ENCODE measurements at regions not wholly inside any gene's neighbourhood (a gene's known extent, or its start where the extent isn't known, plus 50 kb on each side); places are given as distances from the start of the nearest gene placed in this dataset.

DNA sequence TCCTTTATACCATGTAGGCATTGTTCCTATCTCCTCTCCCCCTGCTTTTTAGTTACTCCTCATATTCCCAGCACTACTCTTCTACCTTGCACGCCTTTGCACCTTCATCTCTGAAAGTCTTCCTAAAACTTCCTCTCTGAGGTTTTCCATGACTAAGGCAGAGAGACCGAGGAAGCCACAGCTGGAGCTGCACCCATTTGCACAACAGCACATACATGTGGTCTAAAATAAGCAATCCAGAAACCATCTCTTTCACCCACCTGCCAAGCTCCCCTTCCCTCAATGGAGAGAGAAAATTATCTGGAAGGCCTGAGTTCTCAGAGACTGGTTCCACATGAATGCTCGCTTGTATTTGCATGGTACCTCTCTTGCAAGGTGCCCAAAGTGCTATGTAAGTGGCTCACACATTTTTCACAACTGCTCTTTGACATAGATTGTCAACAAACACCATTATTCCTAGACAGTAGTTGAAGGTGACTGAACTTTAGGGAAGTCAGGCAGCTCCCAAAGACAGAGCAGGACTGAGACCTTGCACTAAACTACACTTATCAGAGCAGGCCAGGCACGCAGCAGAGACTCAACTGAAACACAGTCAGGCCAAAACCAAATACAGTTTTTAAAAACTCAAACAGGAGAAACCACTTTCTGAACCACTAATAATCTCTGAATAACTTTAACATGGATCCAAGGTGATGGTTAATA, 313.2 kb downstream of the TFAP2A start:
- Histone ChIP-seq H3K9me2 (ENCODE audit: insufficient read depth) (no peaks in the 10 kb centered on the region), H2AFZ (ENCODE audit: low read depth, low read length, poor library complexity, severe bottlenecking) (no peak overlapping the region), H3K4me1 (ENCODE audit: control insufficient read depth in 1 of 2, insufficient read depth in 2 of 2, low read length in 2 of 2) (no peaks in the 10 kb centered on the region), H3K79me2 (ENCODE audit: insufficient read depth, low read length) (no peaks in the 10 kb centered on the region), H4K20me1 (ENCODE audit: insufficient read depth) (no peaks in the 10 kb centered on the region), H3K9me3 (ENCODE audit: control insufficient read depth in 1 of 2, insufficient read depth in 1 of 2, low read depth in 1 of 2, low read length in 2 of 2) (no peaks in the 10 kb centered on the region), H3K9ac (ENCODE audit: low read length) (no peak overlapping the region), H3K36me3 (ENCODE audit: control insufficient read depth in 1 of 2, insufficient read depth in 2 of 2, low read length in 2 of 2) (no peaks in the 10 kb centered on the region), H3K4me3 (replicated peaks in 1 of 2; ENCODE audit: low read depth in 1 of 2, low read length in 2 of 2) (no peak overlapping the region), H3K27me3 (ENCODE audit: insufficient read depth, low read length) (no peaks in the 10 kb centered on the region), H3K4me2 (ENCODE audit: low read length) (no peak overlapping the region), H3K27ac (ENCODE audit: low read depth, low read length) (no peak overlapping the region)
- DNase-seq (ENCODE audit: low read depth, low spot score) = no peak
- no peak for ATAC-seq
- no peak for TF ChIP-seq ZBTB33 (IDR thresholded peaks at IDR 0.05; ENCODE audit: extremely low read depth, insufficient replicate concordance, low read length)
- no peak for TF ChIP-seq CEBPB (IDR thresholded peaks at IDR 0.05; ENCODE audit: low read depth)
- no peak for TF ChIP-seq POLR2A (IDR thresholded peaks at IDR 0.05; ENCODE audit: borderline replicate concordance, extremely low read depth, insufficient read depth, insufficient read length)
- no peak for TF ChIP-seq SRF (IDR thresholded peaks at IDR 0.05; ENCODE audit: low read depth)
- no peak for TF ChIP-seq TCF7L2 (IDR thresholded peaks at IDR 0.05; ENCODE audit: borderline replicate concordance, extremely low read depth, insufficient read depth, insufficient read length)
- TF ChIP-seq, protein P1, sequence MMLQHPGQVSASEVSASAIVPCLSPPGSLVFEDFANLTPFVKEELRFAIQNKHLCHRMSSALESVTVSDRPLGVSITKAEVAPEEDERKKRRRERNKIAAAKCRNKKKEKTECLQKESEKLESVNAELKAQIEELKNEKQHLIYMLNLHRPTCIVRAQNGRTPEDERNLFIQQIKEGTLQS (IDR thresholded peaks at IDR 0.05) = no peak
- TF ChIP-seq, protein P2, sequence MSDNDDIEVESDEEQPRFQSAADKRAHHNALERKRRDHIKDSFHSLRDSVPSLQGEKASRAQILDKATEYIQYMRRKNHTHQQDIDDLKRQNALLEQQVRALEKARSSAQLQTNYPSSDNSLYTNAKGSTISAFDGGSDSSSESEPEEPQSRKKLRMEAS (IDR thresholded peaks at IDR 0.05) = no peak
- no peak for TF ChIP-seq YY1 (IDR thresholded peaks at IDR 0.05; ENCODE audit: extremely low read depth, insufficient replicate concordance, low read depth, low read length)
- no peak for TF ChIP-seq JUND (IDR thresholded peaks at IDR 0.05)
- no peak for TF ChIP-seq EZH2 (IDR thresholded peaks at IDR 0.05)
- TF ChIP-seq POLR2AphosphoS5 (IDR thresholded peaks at IDR 0.05; ENCODE audit: low read depth, low read length) = no peak
- no peak for TF ChIP-seq EZH2phosphoT487 (IDR thresholded peaks at IDR 0.05; ENCODE audit: borderline replicate concordance)
- TF ChIP-seq ZNF274 (IDR thresholded peaks at IDR 0.05; ENCODE audit: low read depth, low read length) = no peak
- no peak for TF ChIP-seq RAD21 (IDR thresholded peaks at IDR 0.05; ENCODE audit: low read depth)
- no peak for TF ChIP-seq CBX3 (IDR thresholded peaks at IDR 0.05; ENCODE audit: low read depth)
- TF ChIP-seq FOSL1 (IDR thresholded peaks at IDR 0.05; ENCODE audit: low read depth) = no peak
- TF ChIP-seq, protein P3, sequence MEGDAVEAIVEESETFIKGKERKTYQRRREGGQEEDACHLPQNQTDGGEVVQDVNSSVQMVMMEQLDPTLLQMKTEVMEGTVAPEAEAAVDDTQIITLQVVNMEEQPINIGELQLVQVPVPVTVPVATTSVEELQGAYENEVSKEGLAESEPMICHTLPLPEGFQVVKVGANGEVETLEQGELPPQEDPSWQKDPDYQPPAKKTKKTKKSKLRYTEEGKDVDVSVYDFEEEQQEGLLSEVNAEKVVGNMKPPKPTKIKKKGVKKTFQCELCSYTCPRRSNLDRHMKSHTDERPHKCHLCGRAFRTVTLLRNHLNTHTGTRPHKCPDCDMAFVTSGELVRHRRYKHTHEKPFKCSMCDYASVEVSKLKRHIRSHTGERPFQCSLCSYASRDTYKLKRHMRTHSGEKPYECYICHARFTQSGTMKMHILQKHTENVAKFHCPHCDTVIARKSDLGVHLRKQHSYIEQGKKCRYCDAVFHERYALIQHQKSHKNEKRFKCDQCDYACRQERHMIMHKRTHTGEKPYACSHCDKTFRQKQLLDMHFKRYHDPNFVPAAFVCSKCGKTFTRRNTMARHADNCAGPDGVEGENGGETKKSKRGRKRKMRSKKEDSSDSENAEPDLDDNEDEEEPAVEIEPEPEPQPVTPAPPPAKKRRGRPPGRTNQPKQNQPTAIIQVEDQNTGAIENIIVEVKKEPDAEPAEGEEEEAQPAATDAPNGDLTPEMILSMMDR (IDR thresholded peaks at IDR 0.05 in 2 of 3, conservative IDR thresholded peaks at IDR 0.05 in 1 of 3; ENCODE audit: borderline replicate concordance in 1 of 3, insufficient read depth in 1 of 3, low read depth in 2 of 3, low read length in 2 of 3) = no peak
- ChIA-PET CTCF (no interaction called here), RAD21 (ENCODE audit: low non-redundant PET in 1 of 2, low total read pairs in 2 of 2, uncharacterized antibody in 2 of 2, unreplicated experiment in 2 of 2) (no interaction called here), POLR2A (no interaction called here)
- intact Hi-C loops (cut with micrococcal nuclease) = no loop called here
- BruUV-seq (replicated peaks) = no TSS peak
